GM12878 (cell line): ENCODE measurements at regions not wholly inside any gene's neighbourhood (a gene's known extent, or its start where the extent isn't known, plus 50 kb on each side); places are given as distances from the start of the nearest gene placed in this dataset.
"Not testable (repeated sequence)": the region's sequence is repeated elsewhere in the genome, so short reads cannot be mapped to it uniquely, and the experiment has no call there.

ENCODE experiments used
- ATAC-seq: fragments of 200-7000 bp; cut with Tn5 transposase; 3 replicates; pipeline ENCODE4 v1.9.1; 2020; ENCODE audit warnings: mild to moderate bottlenecking, moderate library complexity
- BruUV-seq: library from RNA; stranded (reverse); fragments of 400-500 nt; replicated peaks from 2 replicates; lab custom pipeline; 2021; lab: Mats Ljungman, UMichigan
- CTCF ChIA-PET: fragments of 300-600 bp; sonication (Branson Sonifier 250); formaldehyde crosslinking; extraction: SDS; loops from one replicate; lab custom pipeline; 2021; ENCODE audit warnings: inconsistent platforms; lab: Yijun Ruan, JAX
- POLR2A ChIA-PET: fragments of 350-600 bp; formaldehyde crosslinking; extraction: SDS; loops from one replicate; lab custom pipeline; 2021; ENCODE audit warnings: inconsistent platforms; lab: Charles Lee
- RAD21 ChIA-PET: fragments of 300-600 bp; sonication (Branson Sonifier 250); formaldehyde crosslinking; loops from one replicate; lab custom pipeline; 2023; ENCODE audit warnings: antibody characterized with exemption; ENCODE audit not compliant: unreplicated experiment; lab: Charles Lee
- SMC1A ChIA-PET: fragments of 300-600 bp; sonication (Branson Sonifier 250); formaldehyde crosslinking; loops from one replicate; lab custom pipeline; 2023; ENCODE audit not compliant: unreplicated experiment, uncharacterized antibody; lab: Charles Lee
- DNase-seq: peaks from one replicate; pipeline ENCODE4 v3.0.0-alpha.2; 2011; ENCODE audit warnings: low read depth, low spot score
- FAIRE-seq: peaks from 3 replicates; lab custom pipeline; 2011; peaks lifted over from hg19 to GRCh38; lab: Jason Lieb, UNC
- H2AFZ ChIP-seq: 2 replicates; pipeline ENCODE4 v1.6.0; 2011; ENCODE audit warnings: low read depth, low read length, control low read depth; ENCODE audit not compliant: control insufficient read depth
- H3K27ac ChIP-seq: 2 replicates; pipeline ENCODE4 v1.5.1; 2011; ENCODE audit warnings: control low read depth; ENCODE audit not compliant: control insufficient read depth, insufficient read depth
- H3K27me3 ChIP-seq, 2 experiments: replicated peaks in 1 of 2; 2 replicates each; pipeline versions ENCODE4 v1.6.0 to v1.6.1; 2011; ENCODE audit warnings: low read length in 1 of 2; ENCODE audit not compliant: control insufficient read depth in 2 of 2, insufficient read depth in 2 of 2
- H3K36me3 ChIP-seq, 2 experiments: 2 replicates each; pipeline ENCODE4 v1.5.1; 2011; ENCODE audit warnings: low read length in 1 of 2; ENCODE audit not compliant: control insufficient read depth in 2 of 2, insufficient read depth in 2 of 2
- H3K4me1 ChIP-seq: 2 replicates; pipeline ENCODE4 v1.6.1; 2011; ENCODE audit warnings: mild to moderate bottlenecking, low read length, moderate library complexity, mixed read lengths; ENCODE audit not compliant: control insufficient read depth, insufficient read depth
- H3K4me2 ChIP-seq: 2 replicates; pipeline ENCODE4 v1.6.0; 2011; ENCODE audit warnings: control low read depth; ENCODE audit not compliant: control insufficient read depth, insufficient read depth
- H3K4me3 ChIP-seq: fragments of 200-600 bp; sonication (generic); 2 replicates; pipeline ENCODE4 v1.5.1; 2016
- H3K79me2 ChIP-seq: 2 replicates; pipeline ENCODE4 v1.6.0; 2011; ENCODE audit warnings: low read length; ENCODE audit not compliant: control insufficient read depth, insufficient read depth
- H3K9ac ChIP-seq: 2 replicates; pipeline ENCODE4 v1.8.0; 2011; ENCODE audit warnings: low read length, control low read depth, mixed read lengths; ENCODE audit not compliant: control insufficient read depth, insufficient read depth
- H3K9me3 ChIP-seq: replicated peaks from 3 replicates; pipeline ENCODE4 v1.5.1; 2011; ENCODE audit warnings: mild to moderate bottlenecking, low read length; ENCODE audit not compliant: control insufficient read depth, insufficient read depth
- H4K20me1 ChIP-seq: 2 replicates; pipeline ENCODE4 v1.6.0; 2011; ENCODE audit not compliant: control insufficient read depth, insufficient read depth
- EGR1 ChIP-seq, 2 experiments: IDR thresholded peaks; 1 replicate in 1 of 2; 2 replicates in 1 of 2; pipeline ENCODE4 v1.6.1; 2011 to 2012; ENCODE audit warnings: low read depth in 2 of 2, low read length in 2 of 2, borderline replicate concordance in 1 of 2, mild to moderate bottlenecking in 1 of 2, moderate library complexity in 1 of 2
- RB1 ChIP-seq: fragments of 450-650 bp; formaldehyde crosslinking; IDR thresholded peaks from 2 replicates; pipeline ENCODE4 v1.6.1; 2017; ENCODE audit warnings: mild to moderate bottlenecking, borderline replicate concordance
- SPI1 ChIP-seq: IDR thresholded peaks from 2 replicates; pipeline ENCODE4 v1.6.1; 2011; ENCODE audit warnings: low read depth, mild to moderate bottlenecking, low read length, moderate library complexity, borderline replicate concordance; ENCODE audit not compliant: insufficient read depth
- WGBS: methylation state at CpG from one replicate; pipeline ENCODE4 v1.1.6; 2016; ENCODE audit warnings: low lambda C conversion rate; ENCODE audit not compliant: insufficient replicate concordance, insufficient coverage; ENCODE audit errors: missing lambda C conversion rate; 5-methylcytosine and 5-hydroxymethylcytosine counted together
- in situ Hi-C: fragments of 300-500 bp; cut with MboI; formaldehyde crosslinking; loops from 9 replicates; pipeline ENCODE4 v1.14.3; 2018; ENCODE audit warnings: mixed read lengths
- intact Hi-C: fragments of 100-400 bp; cut with micrococcal nuclease; formaldehyde crosslinking; loops from one replicate; pipeline ENCODE4 v1.14.2; 2022; ENCODE audit not compliant: unreplicated experiment

GRCh38 chr2:171266102-171266501 is 105.4 kb upstream of the TLK1 start:
- Histone ChIP-seq H3K36me3 (no peaks in the 10 kb centered on the region), H3K4me1 (peaks cover 17% of the 10 kb centered on the region), H3K4me2 (peak overlapping the region; percentile 11), H3K9me3 (no peaks in the 10 kb centered on the region; the same call in 2 of the 3 replicates), H3K9ac (no peak overlapping the region), H3K79me2 (no peaks in the 10 kb centered on the region), H4K20me1 (no peaks in the 10 kb centered on the region), H3K27me3 (no peaks in the 10 kb centered on the region), H2AFZ (peak overlapping the region; percentile 78), H3K4me3 (no peak overlapping the region), H3K27ac (no peak overlapping the region)
- intact Hi-C loops (no loop called here), in situ Hi-C loops (no loop called here)
- 58% methylated on average over 6 of the region's 6 CpGs for WGBS
- peak; percentile 59 for ATAC-seq
- BruUV-seq: no TSS peak
- peak; percentile 77 for TF ChIP-seq SPI1
- TF ChIP-seq RB1: no peak
- no peak for TF ChIP-seq EGR1 (IDR thresholded peaks at IDR 0.05; ENCODE audit: borderline replicate concordance in 1 of 2, low read depth in 2 of 2, low read length in 2 of 2)
- ChIA-PET CTCF (interaction anchor here (1.0 to 1.2 kb wide), 2 partner anchors 14 to 15 kb away, joined by 3 read pairs; no protein-coding TSS in a partner anchor), SMC1A (interaction anchor here (0.5 to 2.3 kb wide), 12 partner anchors 12 to 157 kb away, joined by 3 to 8 read pairs (median 4); no protein-coding TSS in a partner anchor), RAD21 (interaction anchor here (1.0 to 1.6 kb wide), 6 partner anchors 39 to 150 kb away, joined by 3 to 5 read pairs (median 4); no protein-coding TSS in a partner anchor), POLR2A (interaction anchor here (0.8 to 1.2 kb wide), 3 partner anchors 13 to 19 kb away, joined by 3 to 4 read pairs (median 3); no protein-coding TSS in a partner anchor)
- FAIRE-seq: peak; percentile 61
- no peak for DNase-seq

- BruUV-seq, H3K4me3 ChIP-seq, H3K9me3 ChIP-seq, H3K27me3 ChIP-seq, in situ Hi-C loops, H3K9ac ChIP-seq, H3K36me3 ChIP-seq, DNase-seq, H3K79me2 ChIP-seq, H3K27ac ChIP-seq, H3K4me2 ChIP-seq, H4K20me1 ChIP-seq, FAIRE-seq: not testable (repeated sequence)
- Histone ChIP-seq H3K4me1 (peaks cover 28% of the 10 kb centered on the region), H2AFZ (peak overlapping the region; percentile 2; the same call in 1 of the 2 replicates)
- ChIA-PET RAD21 (interaction anchor here (0.5 to 3.4 kb wide), 5 partner anchors 13 to 155 kb away, joined by 3 to 23 read pairs (median 6); no protein-coding TSS in a partner anchor), POLR2A (interaction anchor here (0.6 to 1.3 kb wide), 4 partner anchors 10 to 56 kb away, joined by 3 to 4 read pairs (median 3); no protein-coding TSS in a partner anchor), SMC1A (interaction anchor here (1.1 to 3.5 kb wide), 13 partner anchors 11 to 103 kb away, joined by 3 to 16 read pairs (median 5); no protein-coding TSS in a partner anchor), CTCF (interaction anchor here (0.6 to 2.1 kb wide), 5 partner anchors 12 to 387 kb away, joined by 3 to 9 read pairs (median 3); no protein-coding TSS in a partner anchor)
- 0 out of 3 replicates have a peak, but pooled peaks have one; percentile 21 for ATAC-seq
- intact Hi-C loops: loop anchor here (5.0 kb wide), 1 partner anchor 104 kb away; no protein-coding TSS in a partner anchor
- 100% methylated on average over 2 of the region's 2 CpGs for WGBS
Observed at GRCh38 chr2:171261529-171261928, 100.8 kb upstream of the TLK1 start.
